ENCODE measurements at regions not wholly inside any gene's neighbourhood (a gene's known extent, or its start where the extent isn't known, plus 50 kb on each side); places are given as distances from the start of the nearest gene placed in this dataset.
A peak's percentile ranks its signal among the peaks of the same experiment; 100 is the strongest.
"Not testable (repeated sequence)": the region's sequence is repeated elsewhere in the genome, so short reads cannot be mapped to it uniquely, and the experiment has no call there.

- no peaks in the 10 kb centered on the region for H3K9me3 ChIP-seq (ENCODE audit: low read length)
- H2AFZ ChIP-seq (ENCODE audit: low read length): no peak overlapping the region
- DNase-seq (no peak), ATAC-seq (no peak)
- no peaks in the 10 kb centered on the region for H3K4me1 ChIP-seq (ENCODE audit: insufficient read depth, low read length)
- H3K9me2 ChIP-seq (replicated peaks; ENCODE audit: low read length): no peaks in the 10 kb centered on the region
- BruUV-seq (replicated peaks): no TSS peak
- TF ChIP-seq EZH2phosphoT487 (IDR thresholded peaks at IDR 0.05; ENCODE audit: borderline replicate concordance, low read length): no peak
- TF ChIP-seq EZH2 (IDR thresholded peaks at IDR 0.05; ENCODE audit: low read length, unreplicated experiment): no peak
- no peak overlapping the region for H3K9ac ChIP-seq (ENCODE audit: low read length)
- no peaks in the 10 kb centered on the region for H3K27me3 ChIP-seq (ENCODE audit: low read length)
- no peaks in the 10 kb centered on the region for H3F3A ChIP-seq (ENCODE audit: low read length, unreplicated experiment)
- intact Hi-C loops (cut with micrococcal nuclease): no loop called here
- no peaks in the 10 kb centered on the region for H4K20me1 ChIP-seq (ENCODE audit: low read length)
- H3K4me2 ChIP-seq (ENCODE audit: low read length): no peak overlapping the region
- ChIA-PET CTCF (no interaction called here), POLR2A (ENCODE audit: unreplicated experiment) (no interaction called here)
- H3K36me3 ChIP-seq (ENCODE audit: low read depth, low read length): no peaks in the 10 kb centered on the region
- H3K4me3 ChIP-seq (ENCODE audit: low read length): no peak overlapping the region
- no peaks in the 10 kb centered on the region for H3K79me2 ChIP-seq (ENCODE audit: low read length)
- no peak overlapping the region for H3K27ac ChIP-seq (ENCODE audit: low read length)
Measured at GRCh38 chr1:221981461-221981860, 239.6 kb upstream of the DUSP10 start.

- Histone ChIP-seq H4K20me1 (ENCODE audit: low read length) (no peaks in the 10 kb centered on the region), H3K36me3 (ENCODE audit: low read depth, low read length) (no peaks in the 10 kb centered on the region), H3K27me3 (ENCODE audit: low read length) (no peaks in the 10 kb centered on the region), H3K4me2 (ENCODE audit: low read length) (no peak overlapping the region), H3K4me1 (ENCODE audit: insufficient read depth, low read length) (no peaks in the 10 kb centered on the region), H2AFZ (ENCODE audit: low read length) (no peak overlapping the region), H3K9me2 (replicated peaks; ENCODE audit: low read length) (no peaks in the 10 kb centered on the region), H3F3A (ENCODE audit: low read length, unreplicated experiment) (no peaks in the 10 kb centered on the region), H3K27ac (ENCODE audit: low read length) (no peak overlapping the region), H3K9me3 (ENCODE audit: low read length) (no peaks in the 10 kb centered on the region), H3K9ac (ENCODE audit: low read length) (no peak overlapping the region), H3K79me2 (ENCODE audit: low read length) (no peaks in the 10 kb centered on the region), H3K4me3 (ENCODE audit: low read length) (no peak overlapping the region)
- no TSS peak for BruUV-seq (replicated peaks)
- POLR2A ChIA-PET (ENCODE audit: unreplicated experiment): no interaction called here
- intact Hi-C loops (cut with micrococcal nuclease): no loop called here
- CTCF ChIA-PET: interaction anchor here (0.5 to 1.0 kb wide), 6 partner anchors 11 to 476 kb away, joined by 3 to 8 read pairs (median 4); partner anchors contain the start of gene DUSP10
- TF ChIP-seq CTCF (conservative IDR thresholded peaks at IDR 0.05; ENCODE audit: low read depth, low read length) (peak; percentile 85), EZH2 (IDR thresholded peaks at IDR 0.05; ENCODE audit: low read length, unreplicated experiment) (no peak)
- peak; percentile 51 for ATAC-seq
- peak; percentile 67 for DNase-seq
Measured at GRCh38 chr1:221979444-221980032, 237.6 kb upstream of the DUSP10 start.

GRCh38 chr1:221978631-221979334, 236.9 kb upstream of the DUSP10 start:
- H3K4me2 ChIP-seq (ENCODE audit: low read length); H3K4me1 ChIP-seq (ENCODE audit: insufficient read depth, low read length); H3K27ac ChIP-seq (ENCODE audit: low read length); H3K27me3 ChIP-seq (ENCODE audit: low read length); H3F3A ChIP-seq (ENCODE audit: low read length, unreplicated experiment); H3K9me3 ChIP-seq (ENCODE audit: low read length); H3K9ac ChIP-seq (ENCODE audit: low read length); H3K9me2 ChIP-seq (replicated peaks; ENCODE audit: low read length); H4K20me1 ChIP-seq (ENCODE audit: low read length); H3K4me3 ChIP-seq (ENCODE audit: low read length); H3K36me3 ChIP-seq (ENCODE audit: low read depth, low read length); H2AFZ ChIP-seq (ENCODE audit: low read length); POLR2A ChIA-PET (ENCODE audit: unreplicated experiment); ATAC-seq; DNase-seq; intact Hi-C loops (cut with micrococcal nuclease); BruUV-seq (replicated peaks); H3K79me2 ChIP-seq (ENCODE audit: low read length): not testable (repeated sequence)
- CTCF ChIA-PET: interaction anchor here (0.5 to 1.0 kb wide), 6 partner anchors 12 to 476 kb away, joined by 3 to 8 read pairs (median 4); partner anchors contain the start of gene DUSP10

GRCh38 chr1:221973787-221974186, 231.9 kb upstream of the DUSP10 start:
- BruUV-seq (replicated peaks); H3K36me3 ChIP-seq (ENCODE audit: low read depth, low read length); H3K79me2 ChIP-seq (ENCODE audit: low read length); H3K9me3 ChIP-seq (ENCODE audit: low read length); ATAC-seq; H3K27ac ChIP-seq (ENCODE audit: low read length); H2AFZ ChIP-seq (ENCODE audit: low read length); POLR2A ChIA-PET (ENCODE audit: unreplicated experiment); intact Hi-C loops (cut with micrococcal nuclease); H4K20me1 ChIP-seq (ENCODE audit: low read length); H3K9ac ChIP-seq (ENCODE audit: low read length); H3K9me2 ChIP-seq (replicated peaks; ENCODE audit: low read length); CTCF ChIA-PET; H3K4me3 ChIP-seq (ENCODE audit: low read length); H3K4me2 ChIP-seq (ENCODE audit: low read length); DNase-seq; H3K27me3 ChIP-seq (ENCODE audit: low read length); H3F3A ChIP-seq (ENCODE audit: low read length, unreplicated experiment): not testable (repeated sequence)
- peaks cover 14% of the 10 kb centered on the region for H3K4me1 ChIP-seq (ENCODE audit: insufficient read depth, low read length)

Data from PC-3 (cell line).